Stimulated activated memory B cell treated with anti-CD40 and anti-IgM and Interleukin-4, amounts not matched to agents 10 μg/mL and 1 μg/mL and 100 μg/mL, for 72 hours (primary cell): ENCODE measurements at regions not wholly inside any gene's neighbourhood (a gene's known extent, or its start where the extent isn't known, plus 50 kb on each side); places are given as distances from the start of the nearest gene placed in this dataset.
A peak's percentile ranks its signal among the peaks of the same experiment; 100 is the strongest.

ENCODE experiments used
- ATAC-seq: fragments of 150-1000 bp; cut with Tn5 transposase; 2 replicates; pipeline ENCODE4 v1.10.0; 2021
- H3K27ac Mint-ChIP-seq: one replicate; pipeline ENCODE4 v1.8.0; 2022; ENCODE audit warnings: mild to moderate bottlenecking, mixed read lengths
- H3K27me3 Mint-ChIP-seq: one replicate; pipeline ENCODE4 v1.8.0; 2022; ENCODE audit warnings: mixed read lengths
- H3K36me3 Mint-ChIP-seq: one replicate; pipeline ENCODE4 v1.8.0; 2022; ENCODE audit warnings: mixed read lengths
- H3K4me1 Mint-ChIP-seq: one replicate; pipeline ENCODE4 v1.8.0; 2022; ENCODE audit warnings: mixed read lengths
- H3K4me3 Mint-ChIP-seq: one replicate; pipeline ENCODE4 v1.8.0; 2022; ENCODE audit warnings: mild to moderate bottlenecking, moderate library complexity, mixed read lengths
- H3K9me3 Mint-ChIP-seq: one replicate; pipeline ENCODE4 v1.8.0; 2022; ENCODE audit warnings: mixed read lengths

DNA sequence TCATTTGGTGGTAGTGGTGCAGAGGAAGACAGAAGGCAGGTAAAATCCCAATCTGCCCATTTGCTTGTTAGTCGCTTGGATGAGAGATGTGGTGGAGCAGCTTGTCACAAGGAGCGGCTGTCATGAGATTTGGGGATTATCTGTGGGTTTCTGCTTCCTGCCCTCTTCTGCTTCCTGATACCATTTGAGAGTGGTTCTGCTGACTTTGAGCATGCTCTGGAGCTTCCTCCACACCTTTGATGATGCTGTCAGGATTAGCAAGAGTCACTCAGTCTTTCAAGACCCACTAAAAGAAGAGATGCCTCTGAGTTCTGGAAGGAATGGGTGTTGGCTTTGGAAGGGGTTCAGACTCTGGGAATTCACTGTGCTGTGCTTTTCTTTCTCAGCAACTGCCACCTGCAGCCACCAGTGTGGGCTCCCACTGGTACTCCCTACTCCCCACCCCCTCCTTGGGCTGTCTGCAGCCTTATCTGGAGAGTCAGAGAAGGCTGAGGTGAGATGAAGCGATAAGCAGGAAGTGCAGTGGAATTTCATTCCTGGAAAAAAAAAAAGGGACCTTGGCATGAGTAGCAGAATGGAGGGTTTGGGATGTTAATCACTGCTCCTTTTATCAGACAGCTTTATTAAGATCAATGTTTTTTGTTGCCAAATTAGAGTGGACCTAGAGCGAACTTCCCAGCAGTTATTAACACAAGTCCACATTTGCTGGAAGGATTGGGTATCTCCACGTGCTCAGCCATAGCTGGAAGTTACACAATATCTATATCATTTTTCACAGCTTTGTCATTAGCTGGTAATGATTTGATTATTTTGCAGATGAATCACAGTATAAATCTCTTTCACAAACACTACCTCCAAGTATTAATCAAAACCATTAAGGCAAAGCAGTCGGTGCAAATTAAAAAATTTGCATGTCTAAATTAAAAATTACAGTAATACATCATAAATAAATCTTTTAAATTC, 233.0 kb upstream of the SATB1 start:
- Mint-ChIP-seq H3K4me1 (no peaks in the 10 kb centered on the region), H3K36me3 (no peaks in the 10 kb centered on the region), H3K9me3 (peaks cover 2% of the 10 kb centered on the region), H3K4me3 (no peak overlapping the region), H3K27me3 (no peaks in the 10 kb centered on the region), H3K27ac (no peak overlapping the region)
- ATAC-seq: no peak

DNA sequence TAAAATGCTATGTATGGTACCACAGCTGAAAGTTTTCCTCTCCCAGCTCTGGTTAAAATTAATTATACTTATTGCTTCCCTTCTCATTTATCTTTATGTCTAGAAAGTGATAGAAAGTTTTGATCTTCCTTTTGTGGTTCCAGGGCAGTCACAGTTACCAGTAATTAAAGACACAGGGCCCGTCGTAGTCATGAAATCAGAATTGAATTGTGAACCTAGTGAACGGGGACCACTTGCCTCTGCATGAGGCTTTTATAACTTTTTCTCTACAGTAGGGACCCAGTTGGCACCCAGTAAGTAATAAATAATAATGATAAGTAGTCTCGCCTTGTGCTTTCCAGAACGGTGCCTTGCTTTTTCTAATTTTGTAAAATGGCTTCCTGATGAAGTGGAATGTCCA, 231.7 kb upstream of the SATB1 start:
- peaks cover 2% of the 10 kb centered on the region for H3K9me3 Mint-ChIP-seq
- H3K4me1 Mint-ChIP-seq: no peaks in the 10 kb centered on the region
- H3K36me3 Mint-ChIP-seq: no peaks in the 10 kb centered on the region
- ATAC-seq: no peak
- no peaks in the 10 kb centered on the region for H3K27me3 Mint-ChIP-seq
- H3K4me3 Mint-ChIP-seq: no peak overlapping the region
- H3K27ac Mint-ChIP-seq: no peak overlapping the region

DNA sequence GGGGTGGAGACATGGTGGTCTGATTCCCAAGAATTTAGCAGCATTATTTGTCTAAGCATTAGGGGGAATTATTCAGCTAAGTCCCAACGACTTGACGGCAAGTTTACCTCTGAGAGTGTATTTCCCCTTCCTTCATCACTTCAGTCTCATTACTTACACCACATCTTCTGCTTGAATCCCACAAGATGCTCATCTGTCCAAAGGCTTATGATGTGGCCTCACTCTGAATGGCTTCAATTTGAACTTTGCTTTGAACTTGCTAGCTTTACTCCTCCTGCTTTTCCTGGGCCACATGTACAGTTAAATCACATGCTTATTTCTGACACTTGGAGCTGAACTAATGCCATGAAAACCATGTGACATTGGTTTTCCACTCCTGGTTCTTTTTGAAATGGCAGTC, 231.3 kb upstream of the SATB1 start:
- no peak overlapping the region for H3K27ac Mint-ChIP-seq

DNA sequence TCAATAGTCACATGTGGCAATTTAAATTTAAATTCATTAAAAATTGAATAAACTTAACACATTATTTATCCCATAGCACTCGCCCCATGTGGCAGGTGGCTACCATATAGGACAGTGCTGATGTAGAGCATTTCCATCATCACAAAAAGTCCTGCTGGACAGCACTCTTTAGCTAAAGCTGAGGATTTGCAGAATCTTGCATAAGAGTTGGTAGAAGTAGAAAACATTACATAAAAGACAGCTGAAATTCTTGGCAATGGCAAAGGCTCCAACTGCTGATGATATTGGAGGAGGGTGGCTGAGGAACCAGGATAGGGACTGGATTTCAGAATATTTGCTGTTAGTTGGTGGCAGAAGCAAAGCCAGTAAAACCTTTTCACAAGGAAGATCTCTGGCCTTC, 230.7 kb upstream of the SATB1 start:
- no peaks in the 10 kb centered on the region for H3K36me3 Mint-ChIP-seq
- no peaks in the 10 kb centered on the region for H3K4me1 Mint-ChIP-seq
- no peak overlapping the region for H3K27ac Mint-ChIP-seq
- no peak overlapping the region for H3K4me3 Mint-ChIP-seq
- no peaks in the 10 kb centered on the region for H3K9me3 Mint-ChIP-seq
- no peak for ATAC-seq
- no peaks in the 10 kb centered on the region for H3K27me3 Mint-ChIP-seq

More for the DNA sequence above, 231.3 kb upstream of the SATB1 start:
- H3K4me1 Mint-ChIP-seq: no peaks in the 10 kb centered on the region
- H3K36me3 Mint-ChIP-seq: no peaks in the 10 kb centered on the region
- peaks cover 2% of the 10 kb centered on the region for H3K9me3 Mint-ChIP-seq
- H3K4me3 Mint-ChIP-seq: no peak overlapping the region
- H3K27me3 Mint-ChIP-seq: no peaks in the 10 kb centered on the region
- ATAC-seq: no peak

DNA sequence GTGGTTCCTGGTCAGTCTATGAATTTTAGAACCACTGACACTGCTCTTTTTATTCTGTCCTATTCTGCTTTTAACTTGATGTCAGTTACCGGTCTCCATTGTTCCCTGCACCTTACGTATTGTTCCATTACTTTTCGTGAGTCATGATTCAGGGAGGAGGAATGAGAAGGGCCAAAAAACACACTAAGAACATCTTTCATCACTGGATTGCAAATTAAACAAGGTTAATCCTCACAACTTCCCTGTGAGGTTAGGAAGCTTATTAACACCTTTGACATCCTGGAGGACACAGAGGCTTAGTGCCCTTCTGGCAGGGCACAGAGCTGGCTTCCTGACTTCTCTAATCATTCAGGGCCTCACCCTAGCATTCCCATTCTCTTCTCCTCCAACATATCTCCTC, 227.6 kb upstream of the SATB1 start:
- H3K4me3 Mint-ChIP-seq: no peak overlapping the region

DNA sequence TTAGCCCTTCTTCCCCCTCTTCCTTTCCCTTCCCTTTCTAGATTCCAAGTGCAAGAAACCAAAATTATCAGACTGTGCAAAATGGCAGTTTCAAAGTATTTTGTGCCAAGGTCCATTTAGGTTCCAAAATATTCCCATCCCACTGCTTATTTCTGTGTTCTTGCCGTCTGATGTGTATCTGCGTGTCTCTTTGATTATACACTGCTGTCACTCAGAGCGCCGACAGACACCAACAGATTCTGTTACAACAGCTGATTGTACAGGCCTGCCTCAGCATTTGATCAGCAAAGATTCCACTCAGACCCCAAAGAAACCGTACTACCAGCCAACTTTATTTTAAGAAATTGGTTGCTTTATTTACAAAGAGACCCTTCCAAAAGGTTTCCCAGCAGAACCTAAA, 225.6 kb upstream of the SATB1 start:
- Mint-ChIP-seq H3K27me3 (no peaks in the 10 kb centered on the region), H3K9me3 (no peaks in the 10 kb centered on the region), H3K27ac (no peak overlapping the region), H3K36me3 (no peaks in the 10 kb centered on the region), H3K4me3 (no peak overlapping the region), H3K4me1 (peaks cover 8% of the 10 kb centered on the region)
- no peak for ATAC-seq

More for the DNA sequence above, 227.6 kb upstream of the SATB1 start:
- H3K36me3 Mint-ChIP-seq: no peaks in the 10 kb centered on the region
- no peak overlapping the region for H3K27ac Mint-ChIP-seq
- peaks cover 8% of the 10 kb centered on the region for H3K4me1 Mint-ChIP-seq
- H3K27me3 Mint-ChIP-seq: no peaks in the 10 kb centered on the region
- no peak for ATAC-seq
- H3K9me3 Mint-ChIP-seq: no peaks in the 10 kb centered on the region

DNA sequence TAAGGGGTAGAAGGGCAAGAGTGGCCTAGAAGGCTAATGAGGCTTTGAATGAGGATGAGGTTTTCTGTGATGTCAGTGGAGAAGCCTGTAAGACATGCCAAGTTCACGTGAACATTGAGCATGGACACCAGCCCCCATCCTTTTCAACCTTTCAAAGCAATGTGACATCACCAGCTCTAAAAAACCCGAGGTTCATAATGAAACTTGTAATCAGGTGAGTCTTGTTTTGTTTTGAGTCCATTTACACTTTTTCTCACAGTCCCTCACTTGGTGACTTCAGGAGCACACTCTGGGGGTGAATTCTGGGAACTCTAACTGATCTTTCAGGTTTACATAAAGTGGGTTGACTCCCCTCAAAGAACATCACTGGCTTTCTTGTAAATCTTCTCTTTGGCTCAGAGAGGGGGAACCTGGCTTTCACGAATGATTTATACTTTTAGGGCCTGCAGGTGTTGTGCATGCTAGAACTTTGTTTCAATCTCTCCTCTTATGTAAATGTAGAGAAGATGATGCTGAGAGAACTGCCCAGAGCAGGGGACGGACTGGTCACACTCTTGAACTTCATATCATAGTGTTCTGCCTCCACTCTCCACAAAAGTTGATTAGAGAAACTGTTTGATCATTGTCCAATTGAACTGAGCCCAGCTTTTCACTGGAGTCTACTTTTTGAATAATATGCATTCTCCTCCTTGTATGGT, 224.7 kb upstream of the SATB1 start:
- H3K4me3 Mint-ChIP-seq: no peak overlapping the region
- no peaks in the 10 kb centered on the region for H3K36me3 Mint-ChIP-seq
- peak overlapping the region; percentile 75 for H3K27ac Mint-ChIP-seq
- peaks cover 8% of the 10 kb centered on the region for H3K4me1 Mint-ChIP-seq
- ATAC-seq: peak; percentile 56
- H3K27me3 Mint-ChIP-seq: no peaks in the 10 kb centered on the region
- H3K9me3 Mint-ChIP-seq: no peaks in the 10 kb centered on the region

DNA sequence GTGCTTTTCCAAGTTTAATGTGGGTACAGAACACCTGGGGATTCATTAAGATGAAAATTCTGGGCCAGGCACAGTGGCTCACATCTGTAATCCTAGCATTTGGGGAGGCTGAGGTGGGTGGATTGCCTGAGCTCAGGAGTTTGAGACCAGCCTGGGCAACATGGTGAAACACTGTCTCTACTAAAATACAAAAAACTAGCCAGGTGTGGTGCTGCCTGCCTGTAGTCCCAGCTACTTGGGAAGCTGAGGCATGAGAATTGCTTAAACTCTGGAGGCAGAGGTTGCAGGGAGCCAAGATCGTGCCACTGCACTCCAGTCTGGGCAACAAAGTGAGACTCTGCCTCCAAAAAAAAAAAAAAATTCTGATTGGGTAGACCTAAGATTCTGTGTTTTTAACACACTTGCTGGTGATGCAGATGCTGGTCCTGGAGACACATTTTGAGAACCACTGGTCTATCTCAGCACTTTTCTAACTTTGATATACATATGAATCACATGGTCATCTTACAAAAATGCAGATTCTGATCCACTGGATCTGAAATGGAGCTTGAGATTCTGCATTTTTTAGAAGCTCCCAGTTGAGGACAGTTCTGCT, 223.8 kb upstream of the SATB1 start:
- no peak overlapping the region for H3K4me3 Mint-ChIP-seq
- no peaks in the 10 kb centered on the region for H3K9me3 Mint-ChIP-seq
- ATAC-seq: no peak
- peaks cover 8% of the 10 kb centered on the region for H3K4me1 Mint-ChIP-seq
- peak overlapping the region; percentile 75 for H3K27ac Mint-ChIP-seq
- no peaks in the 10 kb centered on the region for H3K36me3 Mint-ChIP-seq
- H3K27me3 Mint-ChIP-seq: no peaks in the 10 kb centered on the region

DNA sequence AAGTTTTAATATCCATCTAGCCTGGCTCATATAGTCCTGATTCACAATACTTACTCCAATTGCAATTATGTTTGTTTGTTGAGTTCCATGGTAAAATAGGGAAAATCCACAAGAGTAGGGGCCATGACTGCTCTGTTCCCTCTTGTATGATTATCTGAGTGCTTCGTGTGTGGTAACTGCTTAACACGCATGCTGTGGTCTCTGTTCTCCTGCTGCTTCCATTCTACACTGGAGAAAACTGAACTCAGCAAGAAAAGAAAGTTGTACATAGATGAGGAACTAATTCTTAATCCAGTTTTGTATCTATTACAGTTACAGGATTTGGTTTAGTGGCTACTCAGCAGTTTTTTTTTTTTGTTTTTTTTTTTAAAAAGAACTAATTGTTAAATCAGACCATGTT, 223.0 kb upstream of the SATB1 start:
- H3K4me1 Mint-ChIP-seq: peaks cover 8% of the 10 kb centered on the region
- no peaks in the 10 kb centered on the region for H3K36me3 Mint-ChIP-seq
- H3K27ac Mint-ChIP-seq: no peak overlapping the region
- H3K9me3 Mint-ChIP-seq: no peaks in the 10 kb centered on the region
- ATAC-seq: no peak
- no peak overlapping the region for H3K4me3 Mint-ChIP-seq
- H3K27me3 Mint-ChIP-seq: no peaks in the 10 kb centered on the region

DNA sequence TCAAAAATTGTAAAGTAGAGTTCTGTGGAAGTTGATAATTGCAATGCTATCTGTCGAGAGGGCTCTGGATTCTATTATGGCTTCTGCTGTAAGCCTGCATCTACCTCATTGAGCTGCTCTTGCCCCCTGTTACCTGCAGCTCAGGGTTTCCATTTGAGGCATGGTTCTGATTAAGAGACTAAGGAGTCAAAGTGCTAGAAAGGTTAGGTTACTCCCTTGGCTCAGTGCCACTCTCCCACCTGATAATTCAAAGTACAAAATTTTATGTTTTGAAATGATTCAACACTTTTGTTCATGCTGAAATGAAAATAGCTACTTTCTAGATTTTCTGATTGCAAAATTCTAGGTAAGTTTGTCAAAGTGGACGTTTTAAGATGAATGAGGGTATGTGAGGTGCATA, 220.5 kb upstream of the SATB1 start:
- no peaks in the 10 kb centered on the region for H3K9me3 Mint-ChIP-seq
- peaks cover 8% of the 10 kb centered on the region for H3K4me1 Mint-ChIP-seq
- no peaks in the 10 kb centered on the region for H3K27me3 Mint-ChIP-seq
- H3K36me3 Mint-ChIP-seq: no peaks in the 10 kb centered on the region
- H3K4me3 Mint-ChIP-seq: no peak overlapping the region
- H3K27ac Mint-ChIP-seq: no peak overlapping the region
- no peak for ATAC-seq

DNA sequence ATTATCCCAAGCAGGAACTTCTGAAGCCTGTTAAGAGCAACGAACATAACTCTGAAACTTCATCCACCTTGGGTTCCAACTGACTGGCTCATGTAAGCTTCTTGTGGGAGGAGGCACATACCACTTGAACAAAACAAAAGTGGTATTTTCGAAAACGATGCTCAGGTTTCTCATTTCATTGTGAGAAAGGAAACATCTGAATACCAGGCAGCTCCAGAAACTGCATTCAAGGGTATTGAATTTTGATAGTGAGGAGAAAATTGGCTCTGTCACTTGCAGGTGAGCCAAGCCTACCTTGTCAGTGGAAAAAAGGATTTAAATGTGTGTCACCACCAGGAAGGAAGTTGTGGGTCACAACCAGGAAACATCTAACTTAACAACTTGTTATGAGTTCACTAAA, 218.1 kb upstream of the SATB1 start:
- Mint-ChIP-seq H3K4me3 (no peak overlapping the region), H3K27ac (no peak overlapping the region), H3K27me3 (no peaks in the 10 kb centered on the region), H3K4me1 (no peaks in the 10 kb centered on the region), H3K36me3 (no peaks in the 10 kb centered on the region), H3K9me3 (no peaks in the 10 kb centered on the region)
- no peak for ATAC-seq

DNA sequence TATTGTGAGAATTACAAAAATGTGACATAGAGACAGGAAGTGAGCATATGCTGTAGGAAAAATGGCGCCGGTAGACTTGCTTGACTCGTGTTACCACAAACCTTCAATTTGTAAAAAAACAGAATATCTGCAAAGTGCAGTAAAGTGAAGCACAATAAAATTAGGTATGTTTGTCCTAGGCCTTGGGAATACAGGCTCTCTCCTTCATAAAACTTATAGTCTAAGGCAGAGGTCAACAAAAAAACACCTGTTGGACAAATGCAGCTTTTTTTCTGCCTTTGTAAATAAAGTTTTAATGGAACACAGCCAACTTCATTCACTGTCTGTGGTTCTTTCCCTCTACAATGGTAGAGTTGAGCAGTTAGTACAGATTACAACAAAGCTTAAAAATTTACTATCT, 216.8 kb upstream of the SATB1 start:
- H3K27me3 Mint-ChIP-seq: no peaks in the 10 kb centered on the region
- H3K4me3 Mint-ChIP-seq: no peak overlapping the region
- no peak for ATAC-seq
- no peaks in the 10 kb centered on the region for H3K36me3 Mint-ChIP-seq
- no peaks in the 10 kb centered on the region for H3K4me1 Mint-ChIP-seq
- peaks cover 5% of the 10 kb centered on the region for H3K9me3 Mint-ChIP-seq
- H3K27ac Mint-ChIP-seq: no peak overlapping the region

DNA sequence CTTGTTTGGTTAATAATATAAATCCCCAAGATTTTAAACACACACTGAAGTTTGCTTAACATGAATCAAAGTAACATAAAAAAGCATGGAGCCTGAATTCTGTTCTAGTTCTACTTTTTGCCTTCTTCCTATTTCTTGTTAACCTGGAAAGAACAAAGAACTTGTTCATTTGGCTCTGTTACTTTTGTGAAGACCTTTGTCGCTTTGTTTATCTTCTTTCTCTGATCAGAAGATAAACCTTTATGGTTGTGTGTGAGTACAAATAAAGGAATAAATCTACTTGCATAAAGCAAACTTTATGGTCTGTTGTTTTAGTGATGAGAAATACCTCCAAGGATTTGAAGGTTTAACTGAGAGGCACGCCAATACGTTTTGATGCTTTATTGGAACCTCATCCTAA, 210.1 kb upstream of the SATB1 start:
- no peaks in the 10 kb centered on the region for H3K4me1 Mint-ChIP-seq
- H3K27me3 Mint-ChIP-seq: no peaks in the 10 kb centered on the region
- no peak for ATAC-seq
- no peaks in the 10 kb centered on the region for H3K36me3 Mint-ChIP-seq
- peaks cover 12% of the 10 kb centered on the region for H3K9me3 Mint-ChIP-seq
- no peak overlapping the region for H3K4me3 Mint-ChIP-seq
- H3K27ac Mint-ChIP-seq: no peak overlapping the region

DNA sequence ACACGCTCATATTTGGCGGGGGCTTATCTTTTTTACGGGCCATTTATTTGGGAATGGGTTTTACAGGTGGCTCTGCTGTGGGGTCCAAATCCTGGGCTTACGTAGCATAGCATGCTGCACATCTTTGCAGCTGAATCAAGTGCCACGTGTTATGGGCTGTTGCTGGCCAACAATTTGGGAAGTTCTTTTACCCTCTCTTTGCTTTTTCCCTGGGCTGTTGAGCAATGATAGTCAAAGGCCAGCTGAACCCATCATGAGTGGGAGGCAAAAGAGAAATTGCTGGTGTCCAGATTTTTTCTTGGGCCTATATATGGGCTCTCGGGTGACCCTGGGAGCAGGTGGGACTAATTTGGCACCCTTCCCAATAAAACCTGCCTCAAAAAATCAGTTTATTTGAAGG, 209.3 kb upstream of the SATB1 start:
- ATAC-seq: no peak
- Mint-ChIP-seq H3K9me3 (peaks cover 12% of the 10 kb centered on the region), H3K36me3 (no peaks in the 10 kb centered on the region), H3K4me3 (no peak overlapping the region), H3K27ac (no peak overlapping the region), H3K27me3 (no peaks in the 10 kb centered on the region), H3K4me1 (no peaks in the 10 kb centered on the region)

DNA sequence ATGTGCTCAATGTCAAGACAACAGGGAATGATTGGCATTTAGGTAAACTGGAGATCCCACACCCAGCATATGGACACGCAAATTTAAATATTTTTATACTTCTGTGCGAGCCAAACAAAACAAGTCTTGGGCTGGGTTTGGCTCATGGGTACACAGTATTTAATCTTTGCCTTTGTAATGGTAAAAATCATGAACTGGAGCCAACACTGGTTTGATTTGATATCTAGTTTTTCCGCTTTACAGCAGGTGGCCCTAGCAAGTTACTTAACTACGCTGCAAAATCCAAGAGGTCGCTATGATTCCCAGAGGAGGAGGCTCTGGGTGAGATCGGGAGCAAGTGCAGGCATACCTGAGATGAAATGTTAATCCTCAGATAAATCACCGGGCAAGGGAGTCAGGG, 207.9 kb upstream of the SATB1 start:
- Mint-ChIP-seq H3K36me3 (no peaks in the 10 kb centered on the region), H3K4me3 (no peak overlapping the region), H3K4me1 (no peaks in the 10 kb centered on the region), H3K27me3 (no peaks in the 10 kb centered on the region), H3K9me3 (peaks cover 11% of the 10 kb centered on the region), H3K27ac (no peak overlapping the region)
- ATAC-seq: no peak

DNA sequence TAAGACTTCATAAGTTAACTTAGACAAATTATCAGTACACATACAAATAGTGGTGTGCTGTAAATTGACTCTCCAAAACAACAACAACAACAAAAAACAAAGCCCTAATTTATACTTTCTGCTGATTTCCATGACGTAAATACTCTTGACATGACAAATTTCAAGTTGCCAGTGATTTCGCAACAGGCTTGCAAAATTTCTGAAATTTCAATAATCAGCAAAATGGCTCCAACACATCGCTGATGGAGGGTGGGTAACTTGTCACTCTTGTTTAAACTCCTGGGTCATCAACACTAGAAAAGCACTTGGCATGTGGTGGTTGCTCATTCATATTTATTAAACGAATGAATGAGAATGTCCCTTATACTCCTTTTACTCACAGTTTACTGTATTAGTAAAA, 205.2 kb upstream of the SATB1 start:
- ATAC-seq: no peak
- Mint-ChIP-seq H3K27ac (no peak overlapping the region), H3K4me1 (no peaks in the 10 kb centered on the region), H3K9me3 (peaks cover 10% of the 10 kb centered on the region), H3K27me3 (peaks cover 12% of the 10 kb centered on the region), H3K4me3 (no peak overlapping the region), H3K36me3 (no peaks in the 10 kb centered on the region)
